ENCODE measurements at regions not wholly inside any gene's neighbourhood (a gene's known extent, or its start where the extent isn't known, plus 50 kb on each side); places are given as distances from the start of the nearest gene placed in this dataset.

DNA sequence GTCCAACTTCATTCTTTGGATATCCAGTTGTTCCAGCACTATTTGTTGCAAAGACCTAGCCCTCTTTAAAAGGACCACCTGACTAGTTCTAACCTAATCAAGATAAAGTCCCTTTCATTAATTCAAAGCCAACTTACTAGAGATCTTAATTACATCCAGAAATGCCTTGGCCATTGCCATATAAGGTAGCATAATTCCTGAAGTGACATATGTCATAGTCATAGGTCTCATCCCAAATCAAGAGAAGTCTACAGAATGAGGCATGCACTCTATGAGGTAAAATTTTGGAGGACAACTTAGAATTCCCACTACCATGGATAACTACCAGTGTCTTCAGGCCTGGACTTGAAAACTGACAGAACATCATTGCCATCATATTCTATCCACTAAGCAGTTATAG lies 420.4 kb upstream of the ID4 start:
- TF ChIP-seq ELF4 (IDR thresholded peaks at IDR 0.05) (no peak), BHLHE40 (IDR thresholded peaks at IDR 0.05; ENCODE audit: borderline replicate concordance) (no peak), SP1 (IDR thresholded peaks at IDR 0.05) (no peak), FOXM1 (IDR thresholded peaks at IDR 0.05; ENCODE audit: borderline replicate concordance) (no peak), ZNF384 (IDR thresholded peaks at IDR 0.05) (no peak), SUZ12 (IDR thresholded peaks at IDR 0.05) (no peak)

Measured in HEK293T (cell line).